ENCODE measurements at regions not wholly inside any gene's neighbourhood (a gene's known extent, or its start where the extent isn't known, plus 50 kb on each side); places are given as distances from the start of the nearest gene placed in this dataset.

- H4K91ac ChIP-seq (ENCODE audit: low read depth, low read length, poor library complexity), result no peak overlapping the region
- H3K18ac ChIP-seq (ENCODE audit: low read length), result no peak overlapping the region
- H2AFZ ChIP-seq (ENCODE audit: low read length), result no peak overlapping the region
- no peaks in the 10 kb centered on the region for H3K9me3 ChIP-seq (replicated peaks in 1 of 2; ENCODE audit: control insufficient read depth in 2 of 2, insufficient read depth in 1 of 2, low read depth in 1 of 2, low read length in 2 of 2)
- H3K14ac ChIP-seq (ENCODE audit: low read length), result no peak overlapping the region
- H3K4me1 ChIP-seq (ENCODE audit: control insufficient read depth in 2 of 2, insufficient read depth in 1 of 2, low read depth in 1 of 2, low read length in 2 of 2), result no peaks in the 10 kb centered on the region
- H3K4me2 ChIP-seq (ENCODE audit: insufficient read depth, low read length, poor library complexity, severe bottlenecking), result no peak overlapping the region
- H3K27ac ChIP-seq (replicated peaks; ENCODE audit: low read length), result no peak overlapping the region
- no peak for DNase-seq (ENCODE audit: low spot score)
- no peak overlapping the region for H3K4me3 ChIP-seq (ENCODE audit: low read length in 2 of 2)
- H3K9ac ChIP-seq (ENCODE audit: low read depth, low read length, poor library complexity), result no peak overlapping the region
- no peak overlapping the region for H2BK120ac ChIP-seq (ENCODE audit: low read depth, low read length)
- H2BK12ac ChIP-seq (ENCODE audit: low read length), result no peak overlapping the region
- H2BK5ac ChIP-seq (ENCODE audit: low read length), result no peak overlapping the region
- no peaks in the 10 kb centered on the region for H3K79me1 ChIP-seq (ENCODE audit: low read depth, low read length)
- H3K4ac ChIP-seq (ENCODE audit: low read length), result no peak overlapping the region
- H2BK15ac ChIP-seq (ENCODE audit: low read length), result no peak overlapping the region
- no peak overlapping the region for H3K23ac ChIP-seq (ENCODE audit: low read depth, low read length, poor library complexity)
- H4K8ac ChIP-seq (ENCODE audit: low read depth, low read length), result no peak overlapping the region
- no peaks in the 10 kb centered on the region for H3K27me3 ChIP-seq (ENCODE audit: control insufficient read depth in 3 of 3, insufficient read depth in 3 of 3, low read depth in 1 of 3, low read length in 3 of 3)
- no peak overlapping the region for H2AK5ac ChIP-seq (ENCODE audit: low read depth, low read length)
- H3K36me3 ChIP-seq (replicated peaks in 1 of 2; ENCODE audit: control insufficient read depth in 2 of 2, insufficient read depth in 2 of 2, low read length in 2 of 2), result no peaks in the 10 kb centered on the region
These were observed 142.8 kb upstream of the KCNIP4 start for GRCh38 chr4:22091352-22091717.

GRCh38 chr4:22090661-22091351 lies 142.2 kb upstream of the KCNIP4 start:
- no CpG with 5 or more reads among the region's 6 CpGs for WGBS, 2 donors (ENCODE audit: extremely low coverage in 2 of 2, insufficient read length in 2 of 2, insufficient replicate concordance in 1 of 2)
- no peaks in the 10 kb centered on the region for H3K27me3 ChIP-seq (ENCODE audit: control insufficient read depth in 3 of 3, insufficient read depth in 3 of 3, low read depth in 1 of 3, low read length in 3 of 3)
- H2AK5ac ChIP-seq (ENCODE audit: low read depth, low read length), result no peak overlapping the region
- H2AFZ ChIP-seq (ENCODE audit: low read length), result no peak overlapping the region
- no peaks in the 10 kb centered on the region for H3K79me1 ChIP-seq (ENCODE audit: low read depth, low read length)
- H3K23ac ChIP-seq (ENCODE audit: low read depth, low read length, poor library complexity), result no peak overlapping the region
- H2BK120ac ChIP-seq (ENCODE audit: low read depth, low read length), result no peak overlapping the region
- H3K14ac ChIP-seq (ENCODE audit: low read length), result no peak overlapping the region
- H3K36me3 ChIP-seq (replicated peaks in 1 of 2; ENCODE audit: control insufficient read depth in 2 of 2, insufficient read depth in 2 of 2, low read length in 2 of 2), result no peaks in the 10 kb centered on the region
- no peak overlapping the region for H3K27ac ChIP-seq (replicated peaks; ENCODE audit: low read length)
- no peak overlapping the region for H3K4me2 ChIP-seq (ENCODE audit: insufficient read depth, low read length, poor library complexity, severe bottlenecking)
- no peak overlapping the region for H3K9ac ChIP-seq (ENCODE audit: low read depth, low read length, poor library complexity)
- no peak for DNase-seq (ENCODE audit: low spot score)
- H2BK5ac ChIP-seq (ENCODE audit: low read length), result no peak overlapping the region
- no peak overlapping the region for H3K18ac ChIP-seq (ENCODE audit: low read length)
- H3K4me3 ChIP-seq (ENCODE audit: low read length in 2 of 2), result no peak overlapping the region
- no peak overlapping the region for H4K8ac ChIP-seq (ENCODE audit: low read depth, low read length)
- H3K4me1 ChIP-seq (ENCODE audit: control insufficient read depth in 2 of 2, insufficient read depth in 1 of 2, low read depth in 1 of 2, low read length in 2 of 2), result no peaks in the 10 kb centered on the region
- H2BK15ac ChIP-seq (ENCODE audit: low read length), result no peak overlapping the region
- no peak overlapping the region for H2BK12ac ChIP-seq (ENCODE audit: low read length)
- H3K9me3 ChIP-seq (replicated peaks in 1 of 2; ENCODE audit: control insufficient read depth in 2 of 2, insufficient read depth in 1 of 2, low read depth in 1 of 2, low read length in 2 of 2), result no peaks in the 10 kb centered on the region
- H4K91ac ChIP-seq (ENCODE audit: low read depth, low read length, poor library complexity), result no peak overlapping the region
- H3K4ac ChIP-seq (ENCODE audit: low read length), result no peak overlapping the region

- H3K18ac ChIP-seq (ENCODE audit: low read length), result no peak overlapping the region
- no peak overlapping the region for H2BK15ac ChIP-seq (ENCODE audit: low read length)
- H3K79me1 ChIP-seq (ENCODE audit: low read depth, low read length), result no peaks in the 10 kb centered on the region
- H3K27me3 ChIP-seq (ENCODE audit: control insufficient read depth in 3 of 3, insufficient read depth in 3 of 3, low read depth in 1 of 3, low read length in 3 of 3), result no peaks in the 10 kb centered on the region
- H2BK5ac ChIP-seq (ENCODE audit: low read length), result no peak overlapping the region
- no peak overlapping the region for H3K4me2 ChIP-seq (ENCODE audit: insufficient read depth, low read length, poor library complexity, severe bottlenecking)
- no peak overlapping the region for H3K4me3 ChIP-seq (ENCODE audit: low read length in 2 of 2)
- no peak overlapping the region for H3K9ac ChIP-seq (ENCODE audit: low read depth, low read length, poor library complexity)
- DNase-seq (ENCODE audit: low spot score), result no peak
- H4K91ac ChIP-seq (ENCODE audit: low read depth, low read length, poor library complexity), result no peak overlapping the region
- no peaks in the 10 kb centered on the region for H3K9me3 ChIP-seq (replicated peaks in 1 of 2; ENCODE audit: control insufficient read depth in 2 of 2, insufficient read depth in 1 of 2, low read depth in 1 of 2, low read length in 2 of 2)
- H2AFZ ChIP-seq (ENCODE audit: low read length), result no peak overlapping the region
- no peak overlapping the region for H2BK120ac ChIP-seq (ENCODE audit: low read depth, low read length)
- no peaks in the 10 kb centered on the region for H3K4me1 ChIP-seq (ENCODE audit: control insufficient read depth in 2 of 2, insufficient read depth in 1 of 2, low read depth in 1 of 2, low read length in 2 of 2)
- no peak overlapping the region for H3K23ac ChIP-seq (ENCODE audit: low read depth, low read length, poor library complexity)
- no peak overlapping the region for H4K8ac ChIP-seq (ENCODE audit: low read depth, low read length)
- no peak overlapping the region for H2BK12ac ChIP-seq (ENCODE audit: low read length)
- H3K36me3 ChIP-seq (replicated peaks in 1 of 2; ENCODE audit: control insufficient read depth in 2 of 2, insufficient read depth in 2 of 2, low read length in 2 of 2), result no peaks in the 10 kb centered on the region
- no peak overlapping the region for H3K27ac ChIP-seq (replicated peaks; ENCODE audit: low read length)
- no peak overlapping the region for H2AK5ac ChIP-seq (ENCODE audit: low read depth, low read length)
- H3K14ac ChIP-seq (ENCODE audit: low read length), result no peak overlapping the region
- no peak overlapping the region for H3K4ac ChIP-seq (ENCODE audit: low read length)
- no CpG with 5 or more reads among the region's 1 CpG for WGBS, 2 donors (ENCODE audit: extremely low coverage in 2 of 2, insufficient read length in 2 of 2, insufficient replicate concordance in 1 of 2)
These were observed 129.0 kb upstream of the KCNIP4 start for GRCh38 chr4:22077571-22077970.

- Histone ChIP-seq H3K4me3 (ENCODE audit: low read length in 2 of 2) (no peak overlapping the region), H3K27me3 (ENCODE audit: control insufficient read depth in 3 of 3, insufficient read depth in 3 of 3, low read depth in 1 of 3, low read length in 3 of 3) (no peaks in the 10 kb centered on the region), H2BK5ac (ENCODE audit: low read length) (no peak overlapping the region), H3K4me1 (ENCODE audit: control insufficient read depth in 2 of 2, insufficient read depth in 1 of 2, low read depth in 1 of 2, low read length in 2 of 2) (no peaks in the 10 kb centered on the region), H2AK5ac (ENCODE audit: low read depth, low read length) (no peak overlapping the region), H3K9ac (ENCODE audit: low read depth, low read length, poor library complexity) (no peak overlapping the region), H3K4ac (ENCODE audit: low read length) (no peak overlapping the region), H3K36me3 (replicated peaks in 1 of 2; ENCODE audit: control insufficient read depth in 2 of 2, insufficient read depth in 2 of 2, low read length in 2 of 2) (no peaks in the 10 kb centered on the region), H2BK12ac (ENCODE audit: low read length) (no peak overlapping the region), H3K9me3 (replicated peaks in 1 of 2; ENCODE audit: control insufficient read depth in 2 of 2, insufficient read depth in 1 of 2, low read depth in 1 of 2, low read length in 2 of 2) (no peaks in the 10 kb centered on the region), H3K27ac (replicated peaks; ENCODE audit: low read length) (no peak overlapping the region), H3K23ac (ENCODE audit: low read depth, low read length, poor library complexity) (no peak overlapping the region), H3K14ac (ENCODE audit: low read length) (no peak overlapping the region), H3K79me1 (ENCODE audit: low read depth, low read length) (no peaks in the 10 kb centered on the region), H2BK120ac (ENCODE audit: low read depth, low read length) (no peak overlapping the region), H2AFZ (ENCODE audit: low read length) (no peak overlapping the region), H2BK15ac (ENCODE audit: low read length) (no peak overlapping the region), H4K8ac (ENCODE audit: low read depth, low read length) (no peak overlapping the region), H4K91ac (ENCODE audit: low read depth, low read length, poor library complexity) (no peak overlapping the region), H3K4me2 (ENCODE audit: insufficient read depth, low read length, poor library complexity, severe bottlenecking) (no peak overlapping the region), H3K18ac (ENCODE audit: low read length) (no peak overlapping the region)
- WGBS, 2 donors (ENCODE audit: extremely low coverage in 2 of 2, insufficient read length in 2 of 2, insufficient replicate concordance in 1 of 2), result no CpG with 5 or more reads among the region's 3 CpGs
- DNase-seq (ENCODE audit: low spot score), result no peak
These were observed 124.2 kb upstream of the KCNIP4 start for GRCh38 chr4:22072726-22073125.

All from neuronal stem cell (in vitro differentiated cells).